DND-41 (cell line): ENCODE measurements at regions not wholly inside any gene's neighbourhood (a gene's known extent, or its start where the extent isn't known, plus 50 kb on each side); places are given as distances from the start of the nearest gene placed in this dataset.

ENCODE experiments used
- CTCF ChIP-seq: IDR thresholded peaks from 2 replicates; pipeline ENCODE4 v1.5.1; 2012; ENCODE audit warnings: borderline replicate concordance, low read length, moderate library complexity, mild to moderate bottlenecking; ENCODE audit not compliant: poor library complexity, severe bottlenecking; ENCODE audit errors: extremely low read depth
- EZH2 ChIP-seq: IDR thresholded peaks from 3 replicates; pipeline ENCODE4 v1.6.1; 2012; ENCODE audit warnings: borderline replicate concordance, low read depth, mild to moderate bottlenecking, moderate library complexity, low read length, inconsistent platforms; ENCODE audit not compliant: severe bottlenecking

GRCh38 chr13:21825801-21826200, 154.9 kb downstream of the FGF9 start:
- TF ChIP-seq CTCF, result no peak
- no peak for TF ChIP-seq EZH2
